Spinal cord (tissue), 9 donors: ENCODE measurements at regions not wholly inside any gene's neighbourhood (a gene's known extent, or its start where the extent isn't known, plus 50 kb on each side); places are given as distances from the start of the nearest gene placed in this dataset.

Experiments used
- DNase-seq, 6 donors: peaks; one replicate each; pipeline versions ENCODE4 v3.0.0 to v3.0.0-alpha.2; 2013 to 2015; ENCODE audit warnings: low spot score in 6 of 6, low read depth in 4 of 6
- H3K27ac ChIP-seq: one replicate; pipeline ENCODE4 v1.5.1; 2013; ENCODE audit warnings: low read depth, low read length, control low read depth
- H3K27me3 ChIP-seq: one replicate; pipeline ENCODE4 v1.6.1; 2013; ENCODE audit warnings: low read length; ENCODE audit not compliant: control insufficient read depth, insufficient read depth
- H3K36me3 ChIP-seq: one replicate; pipeline ENCODE4 v1.6.1; 2013; ENCODE audit warnings: low read length; ENCODE audit not compliant: control insufficient read depth, insufficient read depth
- H3K4me1 ChIP-seq: one replicate; pipeline ENCODE4 v1.6.1; 2013; ENCODE audit warnings: low read length; ENCODE audit not compliant: control insufficient read depth, insufficient read depth
- H3K4me3 ChIP-seq: one replicate; pipeline ENCODE4 v1.5.1; 2013; ENCODE audit warnings: low read depth, low read length, control low read depth
- H3K9me3 ChIP-seq: one replicate; pipeline ENCODE4 v1.6.1; 2013; ENCODE audit warnings: low read length; ENCODE audit not compliant: control insufficient read depth, insufficient read depth
- WGBS: methylation state at CpG from one replicate; pipeline ENCODE4 v1.1.5; 2013; ENCODE audit warnings: missing lambda C conversion rate; ENCODE audit not compliant: insufficient coverage; 5-methylcytosine and 5-hydroxymethylcytosine counted together
- donor health status: healthy.

DNA sequence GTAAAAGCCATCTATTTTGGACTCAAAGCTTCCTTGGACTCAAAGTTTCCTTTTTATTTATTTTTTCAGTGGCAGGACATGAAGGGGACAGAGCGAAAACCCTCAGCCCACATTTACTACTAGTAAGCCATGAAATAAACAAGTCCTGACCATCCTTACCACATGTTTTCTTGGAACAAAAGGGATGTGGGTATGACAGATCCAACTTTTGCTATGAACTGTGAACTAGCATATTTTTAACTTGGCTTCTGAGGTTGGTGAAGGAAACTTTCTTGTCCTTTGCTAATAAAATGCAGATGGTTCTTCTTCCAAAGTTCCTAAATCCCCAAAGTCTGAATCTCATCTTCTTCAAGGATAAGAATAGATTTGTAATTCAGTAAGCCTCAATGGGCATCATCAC is 122.7 kb upstream of the TNC start:
- WGBS: no CpG with 5 or more reads among the region's 1 CpG
- Histone ChIP-seq H3K4me3 (no peak overlapping the region), H3K4me1 (no peaks in the 10 kb centered on the region), H3K9me3 (no peaks in the 10 kb centered on the region), H3K27ac (no peak overlapping the region), H3K27me3 (no peaks in the 10 kb centered on the region), H3K36me3 (no peaks in the 10 kb centered on the region)
- DNase-seq: no peak

DNA sequence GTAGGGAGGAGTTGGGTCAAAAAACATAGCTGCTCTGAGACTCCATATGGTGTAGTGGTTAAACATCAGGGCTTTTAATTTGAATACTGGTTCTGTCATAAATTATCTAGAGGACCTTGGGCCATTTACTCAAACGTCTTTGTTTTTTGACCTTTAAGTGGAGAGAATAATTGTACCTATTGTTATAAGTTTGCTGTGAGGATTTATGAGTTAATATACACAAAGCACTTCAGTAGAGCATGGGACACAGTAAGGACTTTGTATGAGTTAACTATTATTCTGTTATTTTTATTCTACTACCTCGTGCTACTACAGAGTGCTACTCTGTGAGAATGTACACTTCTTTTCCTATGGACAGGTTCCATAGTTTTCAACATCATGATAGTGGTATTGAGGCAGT is 123.7 kb upstream of the TNC start:
- no CpG with 5 or more reads among the region's 2 CpGs for WGBS
- no peak for DNase-seq
- no peaks in the 10 kb centered on the region for H3K36me3 ChIP-seq

DNA sequence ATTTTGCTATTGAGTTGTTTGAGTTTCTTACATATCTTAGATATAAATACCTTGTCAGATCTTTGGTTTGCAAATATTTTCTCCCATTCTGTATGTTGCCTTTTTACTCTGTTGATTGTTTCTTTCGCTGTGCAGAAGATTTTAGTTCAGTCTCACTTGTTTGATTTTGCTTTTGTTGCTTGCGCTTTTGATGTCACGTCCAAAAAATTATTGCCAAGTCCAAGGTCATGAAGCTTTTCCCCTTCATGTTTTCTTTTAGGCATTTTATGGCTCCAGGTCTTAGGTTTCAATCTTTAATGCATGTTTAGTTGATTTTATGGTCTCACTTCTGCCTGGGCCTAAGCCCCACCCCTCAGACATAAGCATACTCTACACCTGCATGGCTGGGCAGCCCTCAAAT is 131.5 kb upstream of the TNC start:
- no peaks in the 10 kb centered on the region for H3K4me1 ChIP-seq
- H3K27ac ChIP-seq: no peak overlapping the region
- no peaks in the 10 kb centered on the region for H3K27me3 ChIP-seq
- H3K4me3 ChIP-seq: no peak overlapping the region
- no peaks in the 10 kb centered on the region for H3K36me3 ChIP-seq
- 84% methylated on average over 3 of the region's 3 CpGs for WGBS
- DNase-seq: no peak
- no peaks in the 10 kb centered on the region for H3K9me3 ChIP-seq

More for the DNA sequence above, 123.7 kb upstream of the TNC start:
- no peak overlapping the region for H3K4me3 ChIP-seq
- no peaks in the 10 kb centered on the region for H3K9me3 ChIP-seq
- no peaks in the 10 kb centered on the region for H3K27me3 ChIP-seq
- H3K27ac ChIP-seq: no peak overlapping the region
- no peaks in the 10 kb centered on the region for H3K4me1 ChIP-seq

DNA sequence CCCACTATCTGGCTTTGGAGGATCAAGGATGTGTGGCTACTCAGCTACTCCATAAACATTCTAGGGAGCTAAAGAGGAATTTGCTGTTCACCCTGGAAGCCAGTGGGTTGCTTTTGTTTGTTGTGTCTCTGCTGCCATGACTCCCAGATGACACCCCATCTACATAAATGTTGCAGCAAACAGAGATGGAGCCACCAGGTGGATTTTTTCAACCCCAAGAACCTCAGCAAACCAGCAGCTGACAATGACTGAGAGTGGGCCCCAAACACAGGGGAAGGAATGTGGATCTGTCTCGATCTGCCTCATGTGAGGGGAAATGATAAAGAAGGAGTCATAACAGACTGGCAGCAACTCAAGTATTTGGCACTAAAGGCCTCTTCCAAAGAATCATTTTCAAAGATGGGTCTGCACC is 132.7 kb upstream of the TNC start:
- no peak overlapping the region for H3K27ac ChIP-seq
- H3K36me3 ChIP-seq: no peaks in the 10 kb centered on the region
- WGBS: no CpG with 5 or more reads among the region's 1 CpG
- H3K9me3 ChIP-seq: no peaks in the 10 kb centered on the region
- no peak for DNase-seq
- no peaks in the 10 kb centered on the region for H3K27me3 ChIP-seq
- H3K4me3 ChIP-seq: no peak overlapping the region
- H3K4me1 ChIP-seq: no peaks in the 10 kb centered on the region

DNA sequence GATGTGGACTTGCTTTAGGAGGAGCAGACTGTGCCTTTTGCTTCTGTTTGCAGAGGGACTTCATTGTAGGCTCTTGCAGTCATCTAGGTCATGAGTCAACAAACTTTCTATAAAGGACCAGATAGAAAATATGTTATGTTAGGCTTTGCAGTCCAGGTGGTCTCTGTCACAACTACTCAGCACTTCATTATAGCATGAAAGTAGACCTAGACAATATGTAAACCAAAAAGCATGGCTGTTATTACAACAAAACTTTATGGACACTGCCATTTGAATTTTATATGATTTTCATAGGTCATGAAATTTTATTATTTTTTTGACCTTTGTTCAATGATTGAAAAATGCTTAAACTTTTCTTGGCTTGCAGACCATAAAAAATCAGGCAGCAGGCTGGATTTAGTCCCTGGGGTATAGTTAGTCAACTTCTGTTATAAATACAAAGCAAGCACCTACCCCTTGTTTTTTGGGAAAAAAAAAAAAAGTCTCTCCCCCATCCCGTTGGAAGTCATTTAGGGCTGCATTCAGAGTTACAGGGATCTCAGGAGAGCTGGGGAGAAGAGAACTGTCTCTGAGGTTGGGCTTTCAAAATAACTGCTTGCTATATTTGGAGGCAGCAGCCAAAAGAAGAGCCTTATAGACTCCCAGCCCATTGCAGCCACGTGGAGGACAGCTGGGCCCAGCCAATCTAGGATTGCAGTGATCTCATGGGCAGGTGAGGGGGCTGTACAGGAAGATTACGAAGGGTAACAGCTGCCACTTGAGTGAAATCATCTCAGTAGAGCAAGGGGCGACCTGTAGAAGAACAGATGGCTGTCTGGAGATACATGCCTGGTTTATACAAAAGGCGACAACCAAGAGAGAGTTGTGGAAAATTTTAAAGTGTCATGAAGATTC is 136.6 kb upstream of the TNC start:
- 84% methylated on average over 5 of the region's 5 CpGs for WGBS

DNA sequence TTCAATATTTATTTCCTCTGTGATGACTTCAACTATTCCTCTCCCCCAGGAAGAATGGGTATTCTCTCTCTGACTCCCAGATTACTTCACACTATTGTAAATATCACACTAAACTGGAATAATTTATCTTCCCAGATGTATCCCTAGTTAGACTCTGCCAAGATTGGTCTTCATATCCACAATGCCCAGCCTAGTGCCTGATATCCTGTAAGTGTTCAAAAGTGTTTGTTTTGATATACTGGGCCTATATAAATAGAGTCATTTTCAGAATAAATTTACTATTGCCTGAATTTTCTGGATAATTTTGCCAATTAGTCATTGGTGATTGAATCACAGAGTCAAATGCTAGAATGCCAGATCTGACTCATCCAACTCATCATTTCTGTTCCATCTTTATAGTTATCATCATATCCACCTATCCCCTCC is 143.7 kb upstream of the TNC start:
- DNase-seq: no peak
- H3K9me3 ChIP-seq: no peaks in the 10 kb centered on the region
- no peaks in the 10 kb centered on the region for H3K27me3 ChIP-seq
- H3K36me3 ChIP-seq: no peaks in the 10 kb centered on the region
- peaks cover 3% of the 10 kb centered on the region for H3K4me1 ChIP-seq
- no peak overlapping the region for H3K27ac ChIP-seq
- H3K4me3 ChIP-seq: no peak overlapping the region

More for the DNA sequence above, 136.6 kb upstream of the TNC start:
- Histone ChIP-seq H3K4me3 (no peak overlapping the region), H3K27ac (no peak overlapping the region), H3K36me3 (no peaks in the 10 kb centered on the region), H3K4me1 (no peaks in the 10 kb centered on the region), H3K9me3 (no peaks in the 10 kb centered on the region), H3K27me3 (no peaks in the 10 kb centered on the region)
- DNase-seq: no peak

DNA sequence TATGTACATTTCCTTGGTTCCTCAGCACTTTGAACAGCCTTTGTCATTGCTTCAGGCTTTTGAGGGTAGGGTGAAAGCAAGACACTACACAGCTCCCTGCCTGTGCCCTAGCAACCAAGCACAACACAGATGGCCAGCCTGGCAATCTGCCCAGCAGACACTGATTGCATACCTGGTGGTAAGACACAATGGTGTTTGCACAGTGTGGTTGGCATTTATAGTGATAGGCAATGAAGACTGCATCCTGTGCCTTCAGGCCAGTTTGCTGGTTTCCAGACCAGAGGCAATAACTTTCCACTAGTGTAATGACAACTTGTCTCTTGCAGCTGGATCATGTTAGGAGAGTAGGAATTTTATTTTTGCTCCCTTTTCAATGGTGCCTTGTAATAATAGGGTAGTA is 144.5 kb upstream of the TNC start:
- Histone ChIP-seq H3K9me3 (no peaks in the 10 kb centered on the region), H3K36me3 (no peaks in the 10 kb centered on the region), H3K27ac (no peak overlapping the region), H3K27me3 (no peaks in the 10 kb centered on the region), H3K4me3 (no peak overlapping the region), H3K4me1 (peaks cover 3% of the 10 kb centered on the region)
- DNase-seq: peak in 5 of 6 donors; percentile 26 to 91 (median 41)

DNA sequence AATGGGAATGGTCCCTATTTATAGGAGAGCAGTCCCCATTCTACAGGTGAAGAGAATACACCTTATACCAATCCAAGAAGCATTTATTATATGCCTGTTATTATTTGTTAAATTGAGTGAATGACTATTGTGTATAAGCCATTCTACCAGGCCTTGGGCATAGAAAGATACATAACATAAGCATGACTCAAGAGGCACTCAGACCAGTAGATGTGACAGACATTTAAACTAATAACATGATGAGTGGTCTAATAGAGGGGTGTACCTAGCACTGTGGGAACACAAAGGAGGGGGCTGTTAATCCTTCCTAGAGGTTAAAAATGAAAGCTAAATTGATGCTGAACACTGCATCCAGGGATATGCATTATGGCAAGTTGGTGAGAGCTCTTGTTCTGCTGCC is 145.0 kb upstream of the TNC start:
- peaks cover 3% of the 10 kb centered on the region for H3K4me1 ChIP-seq
- H3K27me3 ChIP-seq: no peaks in the 10 kb centered on the region
- H3K4me3 ChIP-seq: no peak overlapping the region
- no peaks in the 10 kb centered on the region for H3K9me3 ChIP-seq
- no peak for DNase-seq
- no peak overlapping the region for H3K27ac ChIP-seq
- no peaks in the 10 kb centered on the region for H3K36me3 ChIP-seq

DNA sequence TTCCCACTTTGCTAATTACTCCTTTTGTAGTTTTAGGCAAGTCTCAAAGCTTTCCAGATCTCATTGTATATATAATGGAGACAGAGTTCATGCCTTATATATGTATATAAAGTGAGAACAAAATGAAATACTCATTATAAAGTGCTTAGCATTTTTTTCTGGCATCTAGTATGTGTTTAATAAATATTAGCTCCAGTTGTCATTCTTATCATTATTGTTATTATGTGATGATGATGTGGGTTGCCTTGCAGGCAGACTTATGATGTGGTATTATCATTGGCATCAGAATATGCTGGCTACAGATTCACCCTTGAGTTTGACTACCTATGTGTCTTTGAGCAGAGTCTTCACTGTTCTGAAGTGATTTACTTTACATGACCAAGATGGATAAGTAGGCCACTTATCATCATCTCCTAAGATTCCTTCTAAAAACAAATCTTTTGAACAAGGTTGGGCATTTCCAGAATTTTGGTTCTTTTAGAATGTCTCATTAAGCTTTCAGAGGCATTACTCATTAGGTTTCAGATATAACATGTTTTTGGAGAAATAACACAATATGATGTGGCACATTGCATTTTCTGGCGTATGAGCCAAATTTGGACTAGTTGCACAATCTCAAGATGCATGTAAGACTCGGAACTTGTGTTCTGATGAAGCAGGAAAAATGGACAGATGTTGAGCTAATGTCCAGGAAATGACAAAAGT is 145.6 kb upstream of the TNC start:
- H3K4me1 ChIP-seq: peaks cover 3% of the 10 kb centered on the region
- no peak for DNase-seq
- 86% methylated on average over 2 of the region's 2 CpGs for WGBS
- H3K27ac ChIP-seq: no peak overlapping the region
- H3K27me3 ChIP-seq: no peaks in the 10 kb centered on the region
- H3K9me3 ChIP-seq: no peaks in the 10 kb centered on the region
- no peaks in the 10 kb centered on the region for H3K36me3 ChIP-seq
- H3K4me3 ChIP-seq: no peak overlapping the region

DNA sequence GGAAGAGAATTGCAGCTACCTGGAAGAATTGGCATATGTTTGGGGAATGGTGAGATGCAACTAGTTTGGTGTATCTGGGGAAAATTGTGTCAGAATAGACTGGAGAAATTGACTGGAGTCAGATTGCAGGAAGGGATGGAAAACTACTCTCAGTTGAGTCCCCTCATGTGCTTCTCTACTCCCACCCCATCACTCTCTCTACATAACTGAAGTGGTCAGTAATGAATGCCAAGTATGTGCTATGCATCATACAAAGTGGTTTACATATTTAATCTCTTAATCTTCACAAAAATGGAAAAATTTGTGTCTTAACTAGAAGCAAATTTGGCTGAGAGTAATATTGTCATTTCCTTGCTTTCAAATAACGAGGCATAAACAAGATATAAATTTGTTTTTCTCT is 146.4 kb upstream of the TNC start:
- no peaks in the 10 kb centered on the region for H3K9me3 ChIP-seq
- H3K4me1 ChIP-seq: peaks cover 3% of the 10 kb centered on the region
- H3K27ac ChIP-seq: no peak overlapping the region
- no peaks in the 10 kb centered on the region for H3K27me3 ChIP-seq
- DNase-seq: no peak
- no peak overlapping the region for H3K4me3 ChIP-seq
- WGBS: no CpG with 5 or more reads among the region's 1 CpG
- no peaks in the 10 kb centered on the region for H3K36me3 ChIP-seq
